GM10266 (cell line): ENCODE measurements at regions not wholly inside any gene's neighbourhood (a gene's known extent, or its start where the extent isn't known, plus 50 kb on each side); places are given as distances from the start of the nearest gene placed in this dataset.

ENCODE experiments used
- DNase-seq: peaks from one replicate; pipeline ENCODE4 v3.0.0; 2012; ENCODE audit errors: extremely low spot score
- TF ChIP-seq, protein P1 (sequence below): IDR thresholded peaks from 2 replicates; pipeline ENCODE4 v1.5.1; 2012; ENCODE audit warnings: mild to moderate bottlenecking, low read depth; ENCODE audit not compliant: control insufficient read depth, insufficient read depth; ENCODE audit errors: missing control alignments

DNA sequence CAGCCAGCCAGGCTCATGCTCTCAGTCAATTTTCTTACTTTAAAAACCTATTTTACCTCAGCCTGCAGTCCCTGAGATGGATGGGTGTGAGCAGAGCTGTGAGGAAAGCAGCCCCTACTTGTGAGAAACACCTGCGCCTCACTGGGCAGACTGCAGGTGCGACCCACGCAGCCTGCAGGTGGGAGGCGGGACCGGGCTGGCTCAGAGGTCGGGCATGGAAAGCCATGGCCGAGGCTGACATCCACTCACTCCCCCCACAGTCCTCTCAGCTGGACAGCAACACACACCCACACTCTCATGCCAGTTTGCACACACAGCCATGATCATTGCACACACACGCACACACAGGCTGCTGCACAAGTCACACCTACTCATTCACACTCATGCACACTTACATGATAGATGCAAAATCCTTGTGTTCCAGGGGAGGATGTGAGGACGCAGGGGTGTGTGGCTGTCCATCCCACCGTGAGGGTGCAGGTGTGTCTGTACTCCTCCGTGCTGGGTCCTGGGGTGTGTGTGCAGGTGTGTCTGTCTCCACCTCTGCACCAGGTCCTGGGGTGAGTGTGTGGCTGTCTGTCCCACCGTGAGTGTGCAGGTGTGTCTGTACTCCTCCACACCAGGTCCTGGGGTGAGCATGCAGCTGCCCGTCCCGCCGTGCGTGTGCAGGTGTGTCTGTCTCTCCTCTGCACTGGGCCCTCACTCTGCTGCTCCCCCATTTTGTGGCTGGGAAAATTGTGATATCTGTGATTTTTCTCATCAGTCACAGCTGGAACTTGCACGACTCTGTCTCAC is 166.5 kb downstream of the RTP5 start:
- TF ChIP-seq, protein P1, sequence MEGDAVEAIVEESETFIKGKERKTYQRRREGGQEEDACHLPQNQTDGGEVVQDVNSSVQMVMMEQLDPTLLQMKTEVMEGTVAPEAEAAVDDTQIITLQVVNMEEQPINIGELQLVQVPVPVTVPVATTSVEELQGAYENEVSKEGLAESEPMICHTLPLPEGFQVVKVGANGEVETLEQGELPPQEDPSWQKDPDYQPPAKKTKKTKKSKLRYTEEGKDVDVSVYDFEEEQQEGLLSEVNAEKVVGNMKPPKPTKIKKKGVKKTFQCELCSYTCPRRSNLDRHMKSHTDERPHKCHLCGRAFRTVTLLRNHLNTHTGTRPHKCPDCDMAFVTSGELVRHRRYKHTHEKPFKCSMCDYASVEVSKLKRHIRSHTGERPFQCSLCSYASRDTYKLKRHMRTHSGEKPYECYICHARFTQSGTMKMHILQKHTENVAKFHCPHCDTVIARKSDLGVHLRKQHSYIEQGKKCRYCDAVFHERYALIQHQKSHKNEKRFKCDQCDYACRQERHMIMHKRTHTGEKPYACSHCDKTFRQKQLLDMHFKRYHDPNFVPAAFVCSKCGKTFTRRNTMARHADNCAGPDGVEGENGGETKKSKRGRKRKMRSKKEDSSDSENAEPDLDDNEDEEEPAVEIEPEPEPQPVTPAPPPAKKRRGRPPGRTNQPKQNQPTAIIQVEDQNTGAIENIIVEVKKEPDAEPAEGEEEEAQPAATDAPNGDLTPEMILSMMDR: no peak
- DNase-seq: no peak

DNA sequence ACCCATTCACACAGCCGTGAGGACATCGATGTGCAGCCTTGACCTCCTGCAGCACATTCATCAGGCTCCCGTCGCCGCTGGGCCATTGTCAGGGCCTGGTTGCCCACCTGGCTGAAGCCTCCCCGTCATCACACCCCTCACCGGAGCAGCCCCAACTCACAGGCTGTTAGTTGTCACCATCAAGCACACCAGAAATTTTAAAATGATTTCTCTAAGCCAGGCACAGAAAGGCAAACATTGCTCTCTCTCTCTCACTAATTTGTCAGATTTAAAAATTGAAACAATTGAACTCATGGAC is 167.1 kb downstream of the RTP5 start:
- DNase-seq: no peak
- TF ChIP-seq, protein P1: no peak

DNA sequence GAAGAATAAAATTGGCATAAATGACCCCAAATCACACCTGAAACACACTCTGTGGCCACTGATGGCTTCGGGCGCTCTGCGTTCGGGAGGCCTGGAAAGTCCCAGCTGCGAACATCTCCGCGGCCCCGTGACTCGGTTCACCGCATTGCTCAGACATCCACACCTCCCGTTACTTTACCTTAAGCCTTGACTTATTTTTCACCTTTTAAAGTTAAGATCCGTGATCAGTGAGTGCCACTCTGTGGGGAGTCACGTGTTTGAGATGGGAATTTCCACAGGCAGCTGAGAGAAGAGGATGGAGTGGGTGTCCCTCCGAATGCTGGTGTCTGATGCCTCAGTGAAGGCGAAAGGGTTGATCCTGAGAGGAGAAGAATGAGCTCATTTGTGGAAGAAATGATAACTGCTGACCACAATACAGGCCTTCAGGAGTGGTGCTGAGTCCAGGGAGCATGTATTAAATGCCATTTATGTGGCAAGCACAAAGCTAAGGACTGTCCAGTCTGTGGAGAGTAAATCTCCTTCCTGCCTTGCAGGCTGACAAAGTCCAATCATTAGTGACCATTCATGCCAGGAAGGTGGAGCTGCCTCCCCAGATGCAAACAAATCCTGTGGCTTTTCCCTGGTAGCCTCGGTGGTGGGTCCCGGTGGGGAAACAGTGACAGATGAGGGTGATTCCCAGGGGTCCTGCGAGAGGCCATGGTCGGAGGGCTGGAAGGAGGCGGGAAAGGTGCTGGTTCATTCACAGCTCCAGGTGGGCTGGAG is 168.8 kb downstream of the RTP5 start:
- TF ChIP-seq, protein P1: no peak

DNA sequence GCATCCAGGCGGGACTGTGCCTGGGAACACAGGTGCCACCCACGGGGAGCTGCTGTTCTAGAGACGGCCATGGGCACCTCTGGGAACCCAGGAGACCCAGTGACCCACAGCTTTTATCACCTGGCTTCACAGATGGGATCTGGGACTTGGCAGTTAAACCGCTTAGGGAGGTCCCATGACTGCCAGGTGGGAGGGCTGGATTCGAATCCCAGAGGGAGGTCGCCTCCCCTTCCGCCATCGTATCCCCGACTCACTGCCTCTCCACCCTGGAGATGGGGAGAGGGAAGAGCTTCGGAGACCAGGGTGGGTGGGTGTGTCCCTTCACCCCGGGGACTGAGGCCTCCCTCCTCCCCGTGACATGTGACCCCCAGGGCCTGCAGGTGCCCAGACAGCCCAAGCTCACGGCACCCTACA is 169.4 kb downstream of the RTP5 start:
- DNase-seq: no peak
- TF ChIP-seq, protein P1: no peak

More for the DNA sequence above, 168.8 kb downstream of the RTP5 start:
- no peak for DNase-seq

DNA sequence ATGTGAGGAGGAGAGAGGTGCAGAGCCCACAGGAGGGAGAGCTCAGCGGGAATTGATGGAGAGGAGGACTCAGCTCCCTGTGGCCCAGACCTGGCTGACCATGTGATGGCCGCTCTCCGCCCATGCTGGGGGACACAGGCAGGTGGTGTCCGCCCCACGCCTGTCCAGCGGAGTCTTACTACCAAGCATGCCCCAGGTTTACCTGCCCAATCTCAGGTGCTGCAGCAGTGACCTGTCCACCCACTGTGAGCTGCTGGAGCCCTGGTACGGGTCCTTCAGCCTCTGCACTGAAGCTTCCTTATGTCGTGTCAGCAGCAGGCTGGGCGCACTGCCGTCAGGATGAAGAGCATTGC is 170.8 kb downstream of the RTP5 start:
- TF ChIP-seq, protein P1: no peak
- no peak for DNase-seq

DNA sequence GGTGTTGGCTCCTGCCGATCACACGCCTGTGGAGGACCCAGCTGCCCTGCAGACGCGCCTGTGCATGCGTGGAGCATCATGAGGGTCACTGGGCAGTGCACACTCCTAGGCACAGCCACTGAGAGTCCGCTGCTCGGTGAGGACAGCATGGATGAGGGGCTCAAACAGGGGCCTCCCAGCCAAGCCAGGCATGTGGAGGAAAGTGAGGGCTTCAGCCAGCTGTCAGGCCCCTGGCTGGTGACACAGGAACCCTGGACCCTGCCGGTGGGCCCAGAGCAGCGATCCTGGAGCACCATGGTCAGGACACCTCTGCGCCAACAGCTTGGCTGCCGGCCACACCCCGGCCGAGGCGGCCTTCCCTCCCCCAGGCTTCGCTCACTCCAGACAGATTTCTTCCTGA is 171.2 kb downstream of the RTP5 start:
- no peak for DNase-seq
- TF ChIP-seq, protein P1: no peak

DNA sequence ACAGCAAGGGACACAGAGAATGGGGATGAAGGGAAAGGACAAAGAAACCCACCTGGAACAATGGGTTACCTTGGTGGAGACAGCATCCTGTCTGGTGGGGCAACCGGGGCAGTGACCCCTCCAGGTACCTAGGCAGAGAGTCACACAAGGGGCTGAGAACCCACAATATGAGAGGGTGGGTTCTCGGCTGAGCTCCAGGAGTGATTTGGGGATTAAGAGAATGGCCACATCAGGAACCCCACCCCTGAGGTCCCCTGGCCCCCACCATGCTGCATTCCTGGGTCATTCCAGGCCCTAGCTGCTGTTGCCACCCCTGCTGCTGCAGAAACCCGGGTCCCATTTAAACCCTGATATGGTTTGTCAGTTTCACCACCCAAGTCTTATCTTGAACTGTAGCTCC is 172.3 kb downstream of the RTP5 start:
- no peak for DNase-seq
- TF ChIP-seq, protein P1: no peak
